B cell (primary cell): ENCODE measurements at regions not wholly inside any gene's neighbourhood (a gene's known extent, or its start where the extent isn't known, plus 50 kb on each side); places are given as distances from the start of the nearest gene placed in this dataset.

ENCODE experiments used
- CTCF ChIP-seq: fragments of 200-600 bp; IDR thresholded peaks from one replicate; pipeline ENCODE4 v1.8.0; 2022; ENCODE audit warnings: antibody characterized with exemption, mild to moderate bottlenecking
- EZH2 ChIP-seq: IDR thresholded peaks from 2 replicates; pipeline ENCODE4 v1.6.1; 2012; ENCODE audit warnings: borderline replicate concordance, low read depth, mild to moderate bottlenecking, moderate library complexity, low read length; ENCODE audit not compliant: insufficient read depth, poor library complexity, severe bottlenecking

GRCh38 chr6:134741200-134741536, 208.7 kb downstream of the ALDH8A1 start:
- TF ChIP-seq CTCF (no peak), EZH2 (no peak)
